Gastrocnemius medialis (tissue), 4 donors: ENCODE measurements at regions not wholly inside any gene's neighbourhood (a gene's known extent, or its start where the extent isn't known, plus 50 kb on each side); places are given as distances from the start of the nearest gene placed in this dataset.

Experiments
- ATAC-seq, 2 donors: fragments of 150-250 bp; one replicate each; pipeline ENCODE4 v1.9.1; 2016
- DNase-seq, 2 donors: peaks; one replicate each; pipeline ENCODE4 v3.0.0-alpha.2; 2019
- H3K27ac ChIP-seq, 4 donors: fragments of 200-600 bp; sonication (generic); 1 replicate in 1 of 4; 2 replicates in 3 of 4; pipeline ENCODE4 v1.5.1; 2016 to 2018; ENCODE audit warnings: mild to moderate bottlenecking in 2 of 4, moderate library complexity in 1 of 4
- H3K27me3 ChIP-seq, 3 donors: fragments of 200-600 bp; sonication (generic) in 2 of 3; 1 replicate in 1 of 3; 2 replicates in 2 of 3; pipeline versions ENCODE4 v1.5.1 to v1.6.0; 2016 to 2019; ENCODE audit warnings: mild to moderate bottlenecking in 1 of 3, moderate library complexity in 1 of 3
- H3K36me3 ChIP-seq, 2 donors: fragments of 200-600 bp; sonication (generic) in 1 of 2; one replicate each; pipeline ENCODE4 v1.5.1; 2017 to 2018
- H3K4me1 ChIP-seq, 2 donors: fragments of 200-600 bp; sonication (generic) in 1 of 2; one replicate each; pipeline ENCODE4 v1.5.1; 2016 to 2017; ENCODE audit warnings: mild to moderate bottlenecking in 2 of 2
- H3K4me3 ChIP-seq, 4 donors: fragments of 200-600 bp; sonication (generic) in 3 of 4; 1 replicate in 1 of 4; 2 replicates in 3 of 4; pipeline ENCODE4 v1.5.1; 2016 to 2019; ENCODE audit warnings: mild to moderate bottlenecking in 2 of 4
- H3K9me3 ChIP-seq, 3 donors: fragments of 200-600 bp; sonication (generic) in 2 of 3; 1 replicate in 1 of 3; 2 replicates in 2 of 3; pipeline ENCODE4 v1.5.1; 2016 to 2019
- CTCF ChIP-seq, 5 experiments: fragments of 450-650 bp in 3 of 5; fragments of 200-600 bp in 2 of 5; sonication (generic) in 2 of 5; IDR thresholded peaks in 4 of 5; conservative IDR thresholded peaks in 1 of 5; 1 replicate in 4 of 5; 2 replicates in 1 of 5; pipeline ENCODE4 v1.5.1; 2016 to 2019; ENCODE audit warnings: antibody characterized with exemption in 5 of 5, mild to moderate bottlenecking in 3 of 5, moderate library complexity in 3 of 5
- POLR2A ChIP-seq, 2 donors: fragments of 450-650 bp; IDR thresholded peaks; one replicate each; pipeline ENCODE4 v1.6.1; 2017; ENCODE audit warnings: antibody characterized with exemption in 2 of 2, mild to moderate bottlenecking in 2 of 2, moderate library complexity in 2 of 2
- in situ Hi-C, 4 donors: fragments of 200-750 bp; cut with MboI; loops; one replicate each; pipeline versions ENCODE4 v1.15.0 to v1.8.0; 2017; ENCODE audit warnings: low sequenced_read_pairs in 4 of 4
- intact Hi-C: fragments of 100-400 bp; cut with DNase I; formaldehyde crosslinking; loops from one replicate; pipeline ENCODE4 v1.15.1; 2023; ENCODE audit warnings: low total_unique reads

GRCh38 chr3:130260918-130261317 is 84.6 kb upstream of the COL6A5 start:
- H3K27ac ChIP-seq = no peak overlapping the region
- no peak for TF ChIP-seq POLR2A (IDR thresholded peaks at IDR 0.05)
- TF ChIP-seq CTCF (IDR thresholded peaks at IDR 0.05 in 4 of 5, conservative IDR thresholded peaks at IDR 0.05 in 1 of 5) = no peak
- in situ Hi-C loops = no loop called here
- H3K9me3 ChIP-seq = no peaks in the 10 kb centered on the region
- H3K4me1 ChIP-seq = no peaks in the 10 kb centered on the region
- ATAC-seq (no peak), DNase-seq (no peak)
- no peak overlapping the region for H3K4me3 ChIP-seq
- no peaks in the 10 kb centered on the region for H3K27me3 ChIP-seq
- no peaks in the 10 kb centered on the region for H3K36me3 ChIP-seq
- intact Hi-C loops = no loop called here

GRCh38 chr3:130263708-130264107 is 81.8 kb upstream of the COL6A5 start:
- Histone ChIP-seq H3K9me3 (no peaks in the 10 kb centered on the region), H3K36me3 (no peaks in the 10 kb centered on the region), H3K27ac (no peak overlapping the region), H3K4me1 (no peaks in the 10 kb centered on the region), H3K4me3 (no peak overlapping the region), H3K27me3 (no peaks in the 10 kb centered on the region)
- intact Hi-C loops = no loop called here
- ATAC-seq = no peak
- in situ Hi-C loops = no loop called here
- no peak for DNase-seq
- TF ChIP-seq POLR2A (IDR thresholded peaks at IDR 0.05) (no peak), CTCF (IDR thresholded peaks at IDR 0.05 in 4 of 5, conservative IDR thresholded peaks at IDR 0.05 in 1 of 5) (no peak)

GRCh38 chr3:130266817-130267216 is 78.7 kb upstream of the COL6A5 start:
- Histone ChIP-seq H3K4me1 (no peaks in the 10 kb centered on the region), H3K4me3 (no peak overlapping the region), H3K9me3 (no peaks in the 10 kb centered on the region), H3K36me3 (no peaks in the 10 kb centered on the region), H3K27me3 (no peaks in the 10 kb centered on the region), H3K27ac (no peak overlapping the region)
- in situ Hi-C loops (no loop called here), intact Hi-C loops (no loop called here)
- TF ChIP-seq POLR2A (IDR thresholded peaks at IDR 0.05) (no peak), CTCF (IDR thresholded peaks at IDR 0.05 in 4 of 5, conservative IDR thresholded peaks at IDR 0.05 in 1 of 5) (no peak)
- no peak for ATAC-seq
- DNase-seq = no peak

- no peak overlapping the region for H3K27ac ChIP-seq
- no peaks in the 10 kb centered on the region for H3K36me3 ChIP-seq
- no peaks in the 10 kb centered on the region for H3K9me3 ChIP-seq
- DNase-seq = no peak
- H3K4me3 ChIP-seq = no peak overlapping the region
- TF ChIP-seq POLR2A (IDR thresholded peaks at IDR 0.05) (no peak), CTCF (IDR thresholded peaks at IDR 0.05 in 4 of 5, conservative IDR thresholded peaks at IDR 0.05 in 1 of 5) (peak in 3 of 5 experiments; percentile 23 to 50 (median 23))
- ATAC-seq = no peak
- in situ Hi-C loops = no loop called here
- intact Hi-C loops = no loop called here
- H3K4me1 ChIP-seq = no peaks in the 10 kb centered on the region
- no peaks in the 10 kb centered on the region for H3K27me3 ChIP-seq
These were observed 69.2 kb upstream of the COL6A5 start for GRCh38 chr3:130276203-130276803.

GRCh38 chr3:130288670-130289069 is 56.8 kb upstream of the COL6A5 start:
- Histone ChIP-seq H3K27ac (no peak overlapping the region), H3K9me3 (no peaks in the 10 kb centered on the region), H3K36me3 (no peaks in the 10 kb centered on the region), H3K4me3 (no peak overlapping the region), H3K27me3 (no peaks in the 10 kb centered on the region), H3K4me1 (no peaks in the 10 kb centered on the region)
- TF ChIP-seq CTCF (IDR thresholded peaks at IDR 0.05 in 4 of 5, conservative IDR thresholded peaks at IDR 0.05 in 1 of 5) (no peak), POLR2A (IDR thresholded peaks at IDR 0.05) (no peak)
- DNase-seq (no peak), ATAC-seq (no peak)
- intact Hi-C loops = no loop called here
- in situ Hi-C loops = no loop called here
